22Rv1 (cell line): ENCODE measurements at regions not wholly inside any gene's neighbourhood (a gene's known extent, or its start where the extent isn't known, plus 50 kb on each side); places are given as distances from the start of the nearest gene placed in this dataset.

Source experiments
- CTCF ChIP-seq: fragments of 450-650 bp; IDR thresholded peaks from 2 replicates; pipeline ENCODE4 v1.5.1; 2017; ENCODE audit warnings: mild to moderate bottlenecking
- ZFX ChIP-seq: fragments of 450-650 bp; IDR thresholded peaks from 2 replicates; pipeline ENCODE4 v1.6.1; 2017; ENCODE audit warnings: antibody characterized with exemption, borderline replicate concordance

GRCh38 chr7:50156163-50156562, 63.1 kb upstream of the ZPBP start:
- TF ChIP-seq CTCF, result no peak
- no peak for TF ChIP-seq ZFX
